Keratinocyte (primary cell): ENCODE measurements at regions not wholly inside any gene's neighbourhood (a gene's known extent, or its start where the extent isn't known, plus 50 kb on each side); places are given as distances from the start of the nearest gene placed in this dataset.

Experiments
- DNase-seq: peaks from one replicate; pipeline ENCODE4 v3.0.0-alpha.2; 2011; ENCODE audit warnings: low read depth, missing footprints, low spot score
- FAIRE-seq: peaks from 2 replicates; lab custom pipeline; 2011; peaks lifted over from hg19 to GRCh38; lab: Jason Lieb, UNC
- H2AFZ ChIP-seq: 2 replicates; pipeline ENCODE4 v1.6.0; 2012; ENCODE audit warnings: low read length, control low read depth, inconsistent platforms; ENCODE audit not compliant: control insufficient read depth
- H3K27ac ChIP-seq: 2 replicates; pipeline ENCODE4 v1.5.1; 2011; ENCODE audit warnings: low read length; ENCODE audit not compliant: control insufficient read depth, insufficient read depth
- H3K27me3 ChIP-seq: 3 replicates; pipeline ENCODE4 v1.6.0; 2011; ENCODE audit warnings: low read length; ENCODE audit not compliant: control insufficient read depth, insufficient read depth; ENCODE audit errors: extremely low read depth
- H3K36me3 ChIP-seq, 2 experiments: 2 replicates in 1 of 2; 3 replicates in 1 of 2; pipeline ENCODE4 v1.5.1; 2011; ENCODE audit warnings: low read length in 2 of 2, mild to moderate bottlenecking in 1 of 2; ENCODE audit not compliant: control insufficient read depth in 2 of 2, insufficient read depth in 2 of 2; ENCODE audit errors: extremely low read depth in 1 of 2
- H3K4me1 ChIP-seq: 3 replicates; pipeline ENCODE4 v1.5.1; 2011; ENCODE audit warnings: low read length; ENCODE audit not compliant: control insufficient read depth, insufficient read depth; ENCODE audit errors: extremely low read depth
- H3K4me2 ChIP-seq: 3 replicates; pipeline ENCODE4 v1.6.0; 2011; ENCODE audit warnings: low read depth, low read length; ENCODE audit not compliant: control insufficient read depth, insufficient read depth; ENCODE audit errors: extremely low read depth
- H3K4me3 ChIP-seq, 3 experiments: fragments of 200-600 bp in 1 of 3; sonication (generic) in 1 of 3; 2 replicates in 2 of 3; 3 replicates in 1 of 3; pipeline ENCODE4 v1.5.1; 2011 to 2016; ENCODE audit warnings: low read length in 3 of 3, mild to moderate bottlenecking in 3 of 3, control low read depth in 2 of 3, inconsistent platforms in 1 of 3, low read depth in 1 of 3, mixed read lengths in 1 of 3, mixed run types in 1 of 3, moderate library complexity in 1 of 3; ENCODE audit not compliant: control insufficient read depth in 2 of 3, insufficient read depth in 2 of 3; ENCODE audit errors: extremely low read depth in 1 of 3
- H3K79me2 ChIP-seq: 2 replicates; pipeline ENCODE4 v1.6.0; 2012; ENCODE audit warnings: low read length; ENCODE audit not compliant: control insufficient read depth, insufficient read depth
- H3K9ac ChIP-seq: 3 replicates; pipeline ENCODE4 v1.6.0; 2011; ENCODE audit warnings: low read length; ENCODE audit not compliant: control insufficient read depth, insufficient read depth; ENCODE audit errors: extremely low read depth
- H3K9me1 ChIP-seq: 3 replicates; pipeline ENCODE4 v1.6.0; 2011; ENCODE audit warnings: low read length; ENCODE audit not compliant: control insufficient read depth, insufficient read depth; ENCODE audit errors: extremely low read depth
- H3K9me3 ChIP-seq: 2 replicates; pipeline ENCODE4 v1.5.1; 2012; ENCODE audit warnings: low read depth, low read length; ENCODE audit not compliant: control insufficient read depth
- H4K20me1 ChIP-seq: 3 replicates; pipeline ENCODE4 v1.6.0; 2011; ENCODE audit warnings: low read length; ENCODE audit not compliant: control insufficient read depth, insufficient read depth; ENCODE audit errors: extremely low read depth
- CTCF ChIP-seq, 3 experiments: IDR thresholded peaks in 1 of 3; conservative IDR thresholded peaks in 1 of 3; optimal IDR thresholded peaks in 1 of 3; 2 replicates in 2 of 3; 3 replicates in 1 of 3; pipeline versions ENCODE3 to v1.5.1; 2011; ENCODE audit warnings: low read length in 3 of 3, mild to moderate bottlenecking in 3 of 3, moderate library complexity in 2 of 3, control low read depth in 1 of 3, inconsistent platforms in 1 of 3; ENCODE audit not compliant: insufficient read depth in 2 of 3; ENCODE audit errors: extremely low read depth in 1 of 3
- EZH2 ChIP-seq: IDR thresholded peaks from one replicate; pipeline ENCODE4 v1.6.1; 2012; ENCODE audit warnings: inconsistent platforms, mild to moderate bottlenecking, low read length, moderate library complexity
- dilution Hi-C: fragments of 300-500 bp; cut with MboI; formaldehyde crosslinking; loops from one replicate; pipeline ENCODE4 v1.7.0; 2020; ENCODE audit warnings: low sequenced_read_pairs; ENCODE audit not compliant: extremely low pct_ligation_motif_present

DNA sequence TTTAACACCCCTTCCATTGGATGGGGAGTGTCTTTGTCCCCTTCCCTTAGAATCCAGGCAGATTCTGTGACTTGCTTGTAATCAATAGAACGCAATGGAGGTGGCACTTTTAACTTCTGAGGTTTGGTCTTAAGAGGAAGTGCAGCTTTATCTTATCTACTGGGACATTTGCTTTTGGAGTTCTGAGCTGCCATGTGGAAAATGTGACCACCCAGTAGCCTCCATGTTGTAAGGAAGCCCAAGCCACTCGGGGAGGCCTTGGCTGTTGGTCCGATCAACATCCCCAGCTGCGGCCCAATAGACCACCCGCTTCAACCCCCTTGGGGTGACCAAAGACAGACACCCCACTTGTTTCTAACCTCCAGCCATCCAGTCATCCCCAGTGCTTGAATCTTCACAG is 86.3 kb upstream of the FAM171A1 start:
- no peaks in the 10 kb centered on the region for H3K27me3 ChIP-seq
- no peak overlapping the region for H2AFZ ChIP-seq
- no peak overlapping the region for H3K4me3 ChIP-seq
- H3K79me2 ChIP-seq, result no peaks in the 10 kb centered on the region
- FAIRE-seq (no peak), DNase-seq (no peak)
- H3K27ac ChIP-seq, result no peak overlapping the region
- H4K20me1 ChIP-seq, result no peaks in the 10 kb centered on the region
- no peak overlapping the region for H3K9ac ChIP-seq
- dilution Hi-C loops, result no loop called here
- H3K4me2 ChIP-seq, result no peak overlapping the region
- no peaks in the 10 kb centered on the region for H3K9me3 ChIP-seq
- no peaks in the 10 kb centered on the region for H3K4me1 ChIP-seq
- no peaks in the 10 kb centered on the region for H3K9me1 ChIP-seq
- no peaks in the 10 kb centered on the region for H3K36me3 ChIP-seq
- TF ChIP-seq CTCF (optimal IDR thresholded peaks at IDR 0.05 in 1 of 3, IDR thresholded peaks at IDR 0.05 in 1 of 3, conservative IDR thresholded peaks at IDR 0.05 in 1 of 3; ENCODE audit: extremely low read depth in 1 of 3, insufficient read depth in 2 of 3, low read length in 3 of 3) (no peak), EZH2 (no peak)

- Histone ChIP-seq H3K27ac (no peak overlapping the region), H3K79me2 (no peaks in the 10 kb centered on the region), H3K36me3 (no peaks in the 10 kb centered on the region), H3K27me3 (no peaks in the 10 kb centered on the region), H4K20me1 (no peaks in the 10 kb centered on the region), H3K4me1 (no peaks in the 10 kb centered on the region), H3K4me2 (no peak overlapping the region), H3K9me1 (no peaks in the 10 kb centered on the region), H3K9ac (no peak overlapping the region), H3K4me3 (no peak overlapping the region), H2AFZ (no peak overlapping the region), H3K9me3 (no peaks in the 10 kb centered on the region)
- dilution Hi-C loops, result no loop called here
- DNase-seq, result no peak
- TF ChIP-seq EZH2 (no peak), CTCF (optimal IDR thresholded peaks at IDR 0.05 in 1 of 3, IDR thresholded peaks at IDR 0.05 in 1 of 3, conservative IDR thresholded peaks at IDR 0.05 in 1 of 3; ENCODE audit: extremely low read depth in 1 of 3, insufficient read depth in 2 of 3, low read length in 3 of 3) (no peak)
- no peak for FAIRE-seq
Observed at GRCh38 chr10:15455456-15455855, 84.4 kb upstream of the FAM171A1 start.
